ENCODE measurements at regions not wholly inside any gene's neighbourhood (a gene's known extent, or its start where the extent isn't known, plus 50 kb on each side); places are given as distances from the start of the nearest gene placed in this dataset.

GRCh38 chr14:82421286-82421685 lies 887.6 kb upstream of the SEL1L start:
- H3K27ac Mint-ChIP-seq, result no peak overlapping the region
- H3K36me3 ChIP-seq (ENCODE audit: control insufficient read depth in 2 of 3, insufficient read depth in 3 of 3, low read length in 3 of 3), result no peaks in the 10 kb centered on the region
- no peaks in the 10 kb centered on the region for H3K4me1 ChIP-seq (ENCODE audit: control insufficient read depth in 2 of 2, insufficient read depth in 2 of 2, low read length in 2 of 2)
- H3K36me3 Mint-ChIP-seq, result no peaks in the 10 kb centered on the region
- H3K27ac ChIP-seq (ENCODE audit: low read depth, low read length), result no peak overlapping the region
- no peaks in the 10 kb centered on the region for H3K27me3 Mint-ChIP-seq
- POLR2A ChIA-PET, result no interaction called here
- intact Hi-C loops (cut with micrococcal nuclease), result no loop called here
- DNase-seq (no peak), ATAC-seq (no peak)
- H3K27me3 ChIP-seq (ENCODE audit: control insufficient read depth in 2 of 2, insufficient read depth in 2 of 2, low read length in 2 of 2), result no peaks in the 10 kb centered on the region
- no peak overlapping the region for H3K4me3 ChIP-seq (ENCODE audit: low read length)
- peaks cover 2 to 48% (median 17%) of the 10 kb centered on the region in 11 donors for H3K9me3 Mint-ChIP-seq
- no peak overlapping the region for H3K4me3 Mint-ChIP-seq
- CTCF ChIA-PET, result no interaction called here
- no peaks in the 10 kb centered on the region for H3K4me1 Mint-ChIP-seq
- no peaks in the 10 kb centered on the region for H3K9me3 ChIP-seq (ENCODE audit: control insufficient read depth in 2 of 3, low read length in 3 of 3)

DNA sequence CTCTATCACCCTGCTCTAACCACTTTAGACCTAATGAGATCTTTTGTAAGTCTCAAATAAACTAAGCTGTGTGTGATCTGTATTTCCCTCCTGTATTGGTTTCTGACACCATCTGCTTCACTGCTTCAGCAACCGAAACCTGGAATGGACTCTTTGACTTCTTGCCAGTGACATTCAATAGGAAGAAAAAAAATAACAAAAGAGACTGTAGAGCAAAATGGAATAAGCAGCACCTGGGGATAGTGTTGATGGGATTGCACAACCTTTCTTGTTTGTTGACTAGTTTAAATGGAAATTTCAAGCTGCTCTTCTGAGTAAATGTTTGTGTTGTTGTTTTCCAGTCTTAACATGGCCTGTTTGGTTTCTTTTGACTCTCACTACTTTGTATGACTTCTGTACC lies 888.6 kb upstream of the SEL1L start:
- no peaks in the 10 kb centered on the region for H3K27me3 Mint-ChIP-seq
- ChIA-PET CTCF (no interaction called here), POLR2A (no interaction called here)
- H3K4me3 Mint-ChIP-seq, result no peak overlapping the region
- Histone ChIP-seq H3K27me3 (ENCODE audit: control insufficient read depth in 2 of 2, insufficient read depth in 2 of 2, low read length in 2 of 2) (no peaks in the 10 kb centered on the region), H3K27ac (ENCODE audit: low read depth, low read length) (no peak overlapping the region), H3K4me3 (ENCODE audit: low read length) (no peak overlapping the region), H3K9me3 (ENCODE audit: control insufficient read depth in 2 of 3, low read length in 3 of 3) (no peaks in the 10 kb centered on the region), H3K36me3 (ENCODE audit: control insufficient read depth in 2 of 3, insufficient read depth in 3 of 3, low read length in 3 of 3) (no peaks in the 10 kb centered on the region), H3K4me1 (ENCODE audit: control insufficient read depth in 2 of 2, insufficient read depth in 2 of 2, low read length in 2 of 2) (no peaks in the 10 kb centered on the region)
- peaks cover 2 to 49% (median 14%) of the 10 kb centered on the region in 11 donors for H3K9me3 Mint-ChIP-seq
- H3K36me3 Mint-ChIP-seq, result no peaks in the 10 kb centered on the region
- no peak overlapping the region for H3K27ac Mint-ChIP-seq
- ATAC-seq, result no peak
- no peak for DNase-seq
- intact Hi-C loops (cut with micrococcal nuclease), result no loop called here
- H3K4me1 Mint-ChIP-seq, result no peaks in the 10 kb centered on the region

- no peak for DNase-seq
- intact Hi-C loops (cut with micrococcal nuclease), result no loop called here
- Histone ChIP-seq H3K36me3 (ENCODE audit: control insufficient read depth in 2 of 3, insufficient read depth in 3 of 3, low read length in 3 of 3) (no peaks in the 10 kb centered on the region), H3K4me1 (ENCODE audit: control insufficient read depth in 2 of 2, insufficient read depth in 2 of 2, low read length in 2 of 2) (no peaks in the 10 kb centered on the region), H3K27me3 (ENCODE audit: control insufficient read depth in 2 of 2, insufficient read depth in 2 of 2, low read length in 2 of 2) (no peaks in the 10 kb centered on the region), H3K9me3 (ENCODE audit: control insufficient read depth in 2 of 3, low read length in 3 of 3) (peaks cover 0 to 5% (median 0%) of the 10 kb centered on the region in 3 experiments), H3K4me3 (ENCODE audit: low read length) (no peak overlapping the region), H3K27ac (ENCODE audit: low read depth, low read length) (no peak overlapping the region)
- Mint-ChIP-seq H3K4me3 (no peak overlapping the region), H3K9me3 (peaks cover 2 to 36% (median 14%) of the 10 kb centered on the region in 11 donors), H3K27me3 (no peaks in the 10 kb centered on the region), H3K36me3 (no peaks in the 10 kb centered on the region), H3K4me1 (no peaks in the 10 kb centered on the region), H3K27ac (no peak overlapping the region)
- ATAC-seq, result no peak
- ChIA-PET CTCF (no interaction called here), POLR2A (no interaction called here)
Observed at GRCh38 chr14:82425261-82425660, 891.6 kb upstream of the SEL1L start.

- intact Hi-C loops (cut with micrococcal nuclease), result no loop called here
- H3K27me3 ChIP-seq (ENCODE audit: control insufficient read depth in 2 of 2, insufficient read depth in 2 of 2, low read length in 2 of 2), result no peaks in the 10 kb centered on the region
- H3K27ac ChIP-seq (ENCODE audit: low read depth, low read length), result no peak overlapping the region
- peaks cover 0 to 12% (median 0%) of the 10 kb centered on the region in 3 experiments for H3K9me3 ChIP-seq (ENCODE audit: control insufficient read depth in 2 of 3, low read length in 3 of 3)
- Mint-ChIP-seq H3K4me1 (no peaks in the 10 kb centered on the region), H3K27me3 (no peaks in the 10 kb centered on the region), H3K4me3 (no peak overlapping the region), H3K27ac (no peak overlapping the region), H3K9me3 (peaks cover 2 to 32% (median 9%) of the 10 kb centered on the region in 11 donors), H3K36me3 (no peaks in the 10 kb centered on the region)
- ChIA-PET POLR2A (no interaction called here), CTCF (no interaction called here)
- no peak overlapping the region for H3K4me3 ChIP-seq (ENCODE audit: low read length)
- DNase-seq (no peak), ATAC-seq (no peak)
- no peaks in the 10 kb centered on the region for H3K36me3 ChIP-seq (ENCODE audit: control insufficient read depth in 2 of 3, insufficient read depth in 3 of 3, low read length in 3 of 3)
- no peaks in the 10 kb centered on the region for H3K4me1 ChIP-seq (ENCODE audit: control insufficient read depth in 2 of 2, insufficient read depth in 2 of 2, low read length in 2 of 2)
Observed at GRCh38 chr14:82431031-82431430, 897.4 kb upstream of the SEL1L start.

DNA sequence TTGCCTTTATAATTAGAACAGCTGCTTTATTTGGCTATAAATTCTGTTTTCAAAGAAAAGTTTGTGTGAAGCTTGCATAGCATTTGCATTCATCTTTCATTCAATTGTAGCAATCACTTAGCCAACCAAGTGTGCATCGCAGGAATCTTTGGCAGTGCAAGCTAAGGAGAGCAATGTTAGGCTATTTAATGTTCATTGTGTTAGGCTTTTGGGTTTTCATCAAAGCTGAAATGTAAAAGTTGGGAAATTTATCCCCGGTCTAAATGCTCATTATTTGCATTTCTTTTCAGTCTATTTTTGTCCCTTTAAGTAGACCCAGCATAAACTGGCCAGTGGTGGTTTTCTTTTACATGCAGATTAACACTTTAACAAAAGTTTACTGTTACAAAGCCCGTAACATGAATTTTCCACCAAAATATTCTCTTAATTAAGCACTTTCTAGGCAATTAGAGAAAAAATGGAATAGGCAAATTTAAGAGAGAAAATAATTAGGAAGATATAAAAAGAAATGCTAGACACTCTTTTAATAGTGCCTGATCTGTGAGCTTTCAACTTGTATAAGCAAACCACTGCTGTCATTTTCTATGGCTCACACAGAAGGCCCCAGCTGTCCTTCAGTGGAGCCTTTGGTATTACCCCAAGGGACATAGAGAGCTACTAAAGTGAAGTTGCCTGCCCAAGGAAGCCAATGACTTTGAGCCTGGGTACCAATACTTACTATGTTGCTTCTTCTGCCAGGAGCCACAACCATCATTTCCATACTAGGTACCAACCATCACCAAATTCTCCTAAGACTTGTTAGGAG lies 898.9 kb upstream of the SEL1L start:
- Mint-ChIP-seq H3K27me3 (no peaks in the 10 kb centered on the region), H3K9me3 (peaks cover 3 to 29% (median 9%) of the 10 kb centered on the region in 11 donors), H3K27ac (no peak overlapping the region), H3K4me1 (no peaks in the 10 kb centered on the region), H3K4me3 (no peak overlapping the region), H3K36me3 (no peaks in the 10 kb centered on the region)
- H3K9me3 ChIP-seq (ENCODE audit: control insufficient read depth in 2 of 3, low read length in 3 of 3), result peaks cover 0 to 12% (median 0%) of the 10 kb centered on the region in 3 experiments
- H3K36me3 ChIP-seq (ENCODE audit: control insufficient read depth in 2 of 3, insufficient read depth in 3 of 3, low read length in 3 of 3), result no peaks in the 10 kb centered on the region
- H3K4me1 ChIP-seq (ENCODE audit: control insufficient read depth in 2 of 2, insufficient read depth in 2 of 2, low read length in 2 of 2), result no peaks in the 10 kb centered on the region
- no peak overlapping the region for H3K4me3 ChIP-seq (ENCODE audit: low read length)
- intact Hi-C loops (cut with micrococcal nuclease), result no loop called here
- ChIA-PET POLR2A (no interaction called here), CTCF (no interaction called here)
- H3K27ac ChIP-seq (ENCODE audit: low read depth, low read length), result no peak overlapping the region
- ATAC-seq (no peak), DNase-seq (no peak)
- no peaks in the 10 kb centered on the region for H3K27me3 ChIP-seq (ENCODE audit: control insufficient read depth in 2 of 2, insufficient read depth in 2 of 2, low read length in 2 of 2)

DNA sequence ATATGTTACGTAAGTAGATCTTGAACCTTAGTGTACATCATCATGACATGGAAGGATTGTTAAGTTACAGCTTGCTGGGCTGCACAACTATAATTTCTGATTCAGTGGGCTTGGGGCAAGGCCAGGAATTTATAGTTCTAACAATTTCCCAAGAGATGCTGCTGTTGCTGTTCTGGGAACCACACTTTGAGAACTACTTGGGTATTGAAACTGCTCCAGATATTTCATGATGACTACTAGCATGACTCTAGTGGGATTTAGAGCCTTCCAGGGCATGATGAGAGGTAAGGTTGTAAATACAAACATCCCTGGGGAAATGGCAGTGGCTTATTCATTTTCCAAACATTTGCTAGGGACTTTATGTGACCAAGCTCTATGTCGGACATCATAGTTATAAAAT lies 904.8 kb upstream of the SEL1L start:
- H3K27me3 Mint-ChIP-seq, result no peaks in the 10 kb centered on the region
- no peak overlapping the region for H3K4me3 Mint-ChIP-seq
- no peaks in the 10 kb centered on the region for H3K4me1 Mint-ChIP-seq
- intact Hi-C loops (cut with micrococcal nuclease), result no loop called here
- ATAC-seq, result no peak
- H3K27ac Mint-ChIP-seq, result no peak overlapping the region
- POLR2A ChIA-PET, result no interaction called here
- no peaks in the 10 kb centered on the region for H3K9me3 ChIP-seq (ENCODE audit: control insufficient read depth in 2 of 3, low read length in 3 of 3)
- CTCF ChIA-PET, result no interaction called here
- DNase-seq, result no peak
- no peak overlapping the region for H3K27ac ChIP-seq (ENCODE audit: low read depth, low read length)
- H3K36me3 Mint-ChIP-seq, result no peaks in the 10 kb centered on the region
- no peak overlapping the region for H3K4me3 ChIP-seq (ENCODE audit: low read length)
- no peaks in the 10 kb centered on the region for H3K4me1 ChIP-seq (ENCODE audit: control insufficient read depth in 2 of 2, insufficient read depth in 2 of 2, low read length in 2 of 2)
- H3K27me3 ChIP-seq (ENCODE audit: control insufficient read depth in 2 of 2, insufficient read depth in 2 of 2, low read length in 2 of 2), result no peaks in the 10 kb centered on the region
- H3K9me3 Mint-ChIP-seq, result peaks cover 2 to 29% (median 9%) of the 10 kb centered on the region in 11 donors
- H3K36me3 ChIP-seq (ENCODE audit: control insufficient read depth in 2 of 3, insufficient read depth in 3 of 3, low read length in 3 of 3), result no peaks in the 10 kb centered on the region

DNA sequence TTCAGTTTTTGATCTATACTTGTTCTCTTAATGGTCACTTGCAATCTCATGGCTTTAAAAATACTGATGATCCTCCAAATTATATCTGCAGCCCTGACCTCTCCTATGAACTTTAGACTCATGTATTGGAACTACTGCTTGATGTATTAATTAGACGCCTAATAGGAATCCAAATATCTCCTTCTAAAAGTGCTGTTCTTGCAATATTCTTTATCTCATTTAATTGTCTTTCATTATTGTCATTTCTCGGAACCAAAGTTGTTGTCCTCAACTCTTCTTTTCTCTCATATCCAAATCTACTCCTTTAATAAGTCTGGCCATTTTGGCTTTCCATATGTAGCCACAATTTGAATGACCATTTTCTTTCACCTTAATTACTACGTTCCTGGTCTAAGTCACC lies 907.6 kb upstream of the SEL1L start:
- ATAC-seq (no peak), DNase-seq (no peak)
- no peak overlapping the region for H3K4me3 ChIP-seq (ENCODE audit: low read length)
- Mint-ChIP-seq H3K4me1 (no peaks in the 10 kb centered on the region), H3K27me3 (no peaks in the 10 kb centered on the region), H3K36me3 (no peaks in the 10 kb centered on the region), H3K9me3 (peaks cover 2 to 16% (median 8%) of the 10 kb centered on the region in 11 donors), H3K27ac (no peak overlapping the region), H3K4me3 (no peak overlapping the region)
- CTCF ChIA-PET, result no interaction called here
- intact Hi-C loops (cut with micrococcal nuclease), result no loop called here
- POLR2A ChIA-PET, result no interaction called here
- no peaks in the 10 kb centered on the region for H3K4me1 ChIP-seq (ENCODE audit: control insufficient read depth in 2 of 2, insufficient read depth in 2 of 2, low read length in 2 of 2)
- H3K9me3 ChIP-seq (ENCODE audit: control insufficient read depth in 2 of 3, low read length in 3 of 3), result no peaks in the 10 kb centered on the region
- H3K27ac ChIP-seq (ENCODE audit: low read depth, low read length), result no peak overlapping the region
- no peaks in the 10 kb centered on the region for H3K36me3 ChIP-seq (ENCODE audit: control insufficient read depth in 2 of 3, insufficient read depth in 3 of 3, low read length in 3 of 3)
- no peaks in the 10 kb centered on the region for H3K27me3 ChIP-seq (ENCODE audit: control insufficient read depth in 2 of 2, insufficient read depth in 2 of 2, low read length in 2 of 2)

Measured in naive thymus-derived CD4-positive, alpha-beta T cell (primary cell).